ENCODE measurements at regions not wholly inside any gene's neighbourhood (a gene's known extent, or its start where the extent isn't known, plus 50 kb on each side); places are given as distances from the start of the nearest gene placed in this dataset.

- no peak for TF ChIP-seq REST (IDR thresholded peaks at IDR 0.05; ENCODE audit: insufficient read depth in 1 of 2, low read depth in 2 of 2, low read length in 2 of 2)
- TF ChIP-seq SIN3A (IDR thresholded peaks at IDR 0.05; ENCODE audit: borderline replicate concordance, insufficient read depth, low read length) = no peak
- no peak for TF ChIP-seq FOXP2 (optimal IDR thresholded peaks at IDR 0.05; ENCODE audit: borderline replicate concordance, extremely low read depth, extremely low read length, insufficient read depth)
- TF ChIP-seq POLR2AphosphoS5 (IDR thresholded peaks at IDR 0.05; ENCODE audit: low read depth, low read length) = no peak
- TF ChIP-seq TAF1 (IDR thresholded peaks at IDR 0.05; ENCODE audit: borderline replicate concordance, insufficient read depth, low read length) = no peak
Measured at GRCh38 chr2:142321706-142322280, 191.0 kb upstream of the LRP1B start.

- no peak for TF ChIP-seq REST (IDR thresholded peaks at IDR 0.05; ENCODE audit: insufficient read depth in 1 of 2, low read depth in 2 of 2, low read length in 2 of 2)
- TF ChIP-seq TAF1 (IDR thresholded peaks at IDR 0.05; ENCODE audit: borderline replicate concordance, insufficient read depth, low read length) = no peak
- no peak for TF ChIP-seq SIN3A (IDR thresholded peaks at IDR 0.05; ENCODE audit: borderline replicate concordance, insufficient read depth, low read length)
- TF ChIP-seq FOXP2 (optimal IDR thresholded peaks at IDR 0.05; ENCODE audit: borderline replicate concordance, extremely low read depth, extremely low read length, insufficient read depth) = no peak
- no peak for TF ChIP-seq POLR2AphosphoS5 (IDR thresholded peaks at IDR 0.05; ENCODE audit: low read depth, low read length)
Measured at GRCh38 chr2:142320067-142320466, 189.3 kb upstream of the LRP1B start.

GRCh38 chr2:142316049-142316448 lies 185.2 kb upstream of the LRP1B start:
- no peak for TF ChIP-seq TAF1 (IDR thresholded peaks at IDR 0.05; ENCODE audit: borderline replicate concordance, insufficient read depth, low read length)
- TF ChIP-seq POLR2AphosphoS5 (IDR thresholded peaks at IDR 0.05; ENCODE audit: low read depth, low read length) = no peak
- no peak for TF ChIP-seq SIN3A (IDR thresholded peaks at IDR 0.05; ENCODE audit: borderline replicate concordance, insufficient read depth, low read length)
- TF ChIP-seq FOXP2 (optimal IDR thresholded peaks at IDR 0.05; ENCODE audit: borderline replicate concordance, extremely low read depth, extremely low read length, insufficient read depth) = no peak

GRCh38 chr2:142315346-142315745 lies 184.5 kb upstream of the LRP1B start:
- TF ChIP-seq TAF1 (IDR thresholded peaks at IDR 0.05; ENCODE audit: borderline replicate concordance, insufficient read depth, low read length) = no peak

- TF ChIP-seq TAF1 (IDR thresholded peaks at IDR 0.05; ENCODE audit: borderline replicate concordance, insufficient read depth, low read length) (no peak), SIN3A (IDR thresholded peaks at IDR 0.05; ENCODE audit: borderline replicate concordance, insufficient read depth, low read length) (no peak), REST (IDR thresholded peaks at IDR 0.05; ENCODE audit: insufficient read depth in 1 of 2, low read depth in 2 of 2, low read length in 2 of 2) (no peak), POLR2AphosphoS5 (IDR thresholded peaks at IDR 0.05; ENCODE audit: low read depth, low read length) (no peak), FOXP2 (optimal IDR thresholded peaks at IDR 0.05; ENCODE audit: borderline replicate concordance, extremely low read depth, extremely low read length, insufficient read depth) (no peak)
Measured at GRCh38 chr2:142314164-142314563, 183.3 kb upstream of the LRP1B start.

- no peak for TF ChIP-seq TAF1 (IDR thresholded peaks at IDR 0.05; ENCODE audit: borderline replicate concordance, insufficient read depth, low read length)
- TF ChIP-seq REST (IDR thresholded peaks at IDR 0.05; ENCODE audit: insufficient read depth in 1 of 2, low read depth in 2 of 2, low read length in 2 of 2) = no peak
- no peak for TF ChIP-seq SIN3A (IDR thresholded peaks at IDR 0.05; ENCODE audit: borderline replicate concordance, insufficient read depth, low read length)
- TF ChIP-seq POLR2AphosphoS5 (IDR thresholded peaks at IDR 0.05; ENCODE audit: low read depth, low read length) = no peak
- no peak for TF ChIP-seq FOXP2 (optimal IDR thresholded peaks at IDR 0.05; ENCODE audit: borderline replicate concordance, extremely low read depth, extremely low read length, insufficient read depth)
Measured at GRCh38 chr2:142310530-142310929, 179.7 kb upstream of the LRP1B start.
